Neuronal stem cell (in vitro differentiated cells): ENCODE measurements at regions not wholly inside any gene's neighbourhood (a gene's known extent, or its start where the extent isn't known, plus 50 kb on each side); places are given as distances from the start of the nearest gene placed in this dataset.

Source experiments
- DNase-seq: peaks from one replicate; pipeline ENCODE4 v3.0.0-alpha.2; 2013; ENCODE audit warnings: low spot score
- H2AFZ ChIP-seq: one replicate; pipeline ENCODE4 v1.6.1; 2013; ENCODE audit warnings: mild to moderate bottlenecking, low read length, inconsistent platforms
- H2AK5ac ChIP-seq: 2 replicates; pipeline ENCODE4 v1.6.1; 2013; ENCODE audit warnings: low read depth, mild to moderate bottlenecking, inconsistent platforms, low read length, moderate library complexity, mixed read lengths
- H2BK120ac ChIP-seq: 2 replicates; pipeline ENCODE4 v1.6.1; 2013; ENCODE audit warnings: low read depth, mild to moderate bottlenecking, inconsistent platforms, low read length, moderate library complexity, mixed read lengths
- H2BK12ac ChIP-seq: one replicate; pipeline ENCODE4 v1.6.1; 2013; ENCODE audit warnings: low read length, inconsistent platforms
- H2BK15ac ChIP-seq: 2 replicates; pipeline ENCODE4 v1.6.1; 2013; ENCODE audit warnings: mild to moderate bottlenecking, low read length, inconsistent platforms, mixed read lengths
- H2BK5ac ChIP-seq: one replicate; pipeline ENCODE4 v1.6.1; 2013; ENCODE audit warnings: inconsistent platforms, mild to moderate bottlenecking, low read length, moderate library complexity
- H3K14ac ChIP-seq: one replicate; pipeline ENCODE4 v1.6.1; 2013; ENCODE audit warnings: low read length, inconsistent platforms
- H3K18ac ChIP-seq: 2 replicates; pipeline ENCODE4 v1.6.1; 2013; ENCODE audit warnings: low read length, inconsistent platforms
- H3K23ac ChIP-seq: 2 replicates; pipeline ENCODE4 v1.6.1; 2013; ENCODE audit warnings: low read depth, mild to moderate bottlenecking, mixed read lengths, low read length, inconsistent platforms; ENCODE audit not compliant: poor library complexity
- H3K27ac ChIP-seq: replicated peaks from 3 replicates; pipeline ENCODE4 v1.5.1; 2013; ENCODE audit warnings: low read length, inconsistent platforms
- H3K27me3 ChIP-seq, 3 experiments: 2 replicates each; pipeline ENCODE4 v1.6.1; 2013; ENCODE audit warnings: low read length in 3 of 3, mild to moderate bottlenecking in 2 of 3, inconsistent platforms in 1 of 3, low read depth in 1 of 3, mixed read lengths in 1 of 3, moderate library complexity in 1 of 3; ENCODE audit not compliant: control insufficient read depth in 3 of 3, insufficient read depth in 3 of 3
- H3K36me3 ChIP-seq, 2 donors: replicated peaks in 1 of 2; 2 replicates each; pipeline ENCODE4 v1.6.1; 2013; ENCODE audit warnings: low read length in 2 of 2; ENCODE audit not compliant: control insufficient read depth in 2 of 2, insufficient read depth in 2 of 2
- H3K4ac ChIP-seq: 2 replicates; pipeline ENCODE4 v1.6.1; 2013; ENCODE audit warnings: inconsistent platforms, mild to moderate bottlenecking, low read length, moderate library complexity
- H3K4me1 ChIP-seq, 2 donors: 1 replicate in 1 of 2; 2 replicates in 1 of 2; pipeline ENCODE4 v1.6.1; 2013; ENCODE audit warnings: low read length in 2 of 2, low read depth in 1 of 2; ENCODE audit not compliant: control insufficient read depth in 2 of 2, insufficient read depth in 1 of 2
- H3K4me2 ChIP-seq: one replicate; pipeline ENCODE4 v1.6.1; 2013; ENCODE audit warnings: mild to moderate bottlenecking, low read length, inconsistent platforms; ENCODE audit not compliant: insufficient read depth, poor library complexity, severe bottlenecking
- H3K4me3 ChIP-seq, 2 donors: 2 replicates each; pipeline ENCODE4 v1.5.1; 2013; ENCODE audit warnings: low read length in 2 of 2, mild to moderate bottlenecking in 2 of 2, inconsistent platforms in 1 of 2, moderate library complexity in 1 of 2
- H3K79me1 ChIP-seq: one replicate; pipeline ENCODE4 v1.6.1; 2013; ENCODE audit warnings: low read depth, mild to moderate bottlenecking, inconsistent platforms, low read length, moderate library complexity
- H3K9ac ChIP-seq: one replicate; pipeline ENCODE4 v1.6.1; 2013; ENCODE audit warnings: mild to moderate bottlenecking, low read depth, low read length, inconsistent platforms; ENCODE audit not compliant: poor library complexity
- H3K9me3 ChIP-seq, 2 donors: replicated peaks in 1 of 2; 2 replicates each; pipeline versions ENCODE3 to v1.6.1; 2013; ENCODE audit warnings: low read length in 2 of 2, mild to moderate bottlenecking in 2 of 2, inconsistent platforms in 1 of 2, low read depth in 1 of 2, mixed read lengths in 1 of 2, moderate library complexity in 1 of 2; ENCODE audit not compliant: control insufficient read depth in 2 of 2, insufficient read depth in 1 of 2
- H4K8ac ChIP-seq: one replicate; pipeline ENCODE4 v1.6.1; 2013; ENCODE audit warnings: low read depth, mild to moderate bottlenecking, inconsistent platforms, low read length, moderate library complexity
- H4K91ac ChIP-seq: one replicate; pipeline ENCODE4 v1.6.1; 2013; ENCODE audit warnings: low read length, low read depth, mild to moderate bottlenecking, inconsistent platforms; ENCODE audit not compliant: poor library complexity
- WGBS, 2 donors: extraction: QIAGEN DNeasy Blood & Tissue Kit; methylation state at CpG; one replicate each; pipeline ENCODE4 v1.1.7; 2013; ENCODE audit warnings: missing lambda C conversion rate in 2 of 2, mixed read lengths in 1 of 2; ENCODE audit not compliant: insufficient read length in 2 of 2, insufficient replicate concordance in 1 of 2; ENCODE audit errors: extremely low coverage in 2 of 2; 5-methylcytosine and 5-hydroxymethylcytosine counted together

DNA sequence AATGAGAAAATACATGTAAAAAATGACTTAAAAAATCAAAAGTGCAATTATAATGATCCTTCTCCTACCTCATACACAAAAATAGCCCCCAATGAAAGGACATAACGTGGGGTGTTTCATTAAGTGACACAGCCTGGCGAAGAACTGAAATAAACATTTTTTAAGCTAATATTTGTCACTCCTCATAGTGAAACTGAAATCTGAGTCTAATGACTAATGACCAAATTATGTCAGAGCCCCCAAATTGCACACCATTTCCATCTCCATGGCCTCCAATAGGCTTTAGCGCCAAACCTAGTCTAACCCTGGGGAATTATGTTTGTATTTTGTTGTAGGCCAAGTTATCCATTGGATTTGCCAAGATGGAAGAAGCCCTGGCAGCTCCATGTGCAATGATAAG, 119.1 kb downstream of the WT1 start:
- Histone ChIP-seq H2BK120ac (no peak overlapping the region), H2AFZ (no peak overlapping the region), H4K91ac (no peak overlapping the region), H3K27me3 (no peaks in the 10 kb centered on the region), H3K27ac (no peak overlapping the region), H3K9ac (no peak overlapping the region), H3K9me3 (no peaks in the 10 kb centered on the region), H2AK5ac (no peak overlapping the region), H3K36me3 (no peaks in the 10 kb centered on the region), H3K4ac (no peak overlapping the region), H3K4me3 (no peak overlapping the region), H4K8ac (no peak overlapping the region), H2BK15ac (no peak overlapping the region), H3K79me1 (no peaks in the 10 kb centered on the region), H3K23ac (no peak overlapping the region), H2BK5ac (no peak overlapping the region), H3K4me1 (peaks cover 0 to 15% of the 10 kb centered on the region in 2 donors), H3K18ac (no peak overlapping the region), H3K14ac (no peak overlapping the region), H2BK12ac (no peak overlapping the region), H3K4me2 (no peak overlapping the region)
- DNase-seq: no peak
- no CpG with 5 or more reads among the region's 3 CpGs for WGBS, 2 donors

DNA sequence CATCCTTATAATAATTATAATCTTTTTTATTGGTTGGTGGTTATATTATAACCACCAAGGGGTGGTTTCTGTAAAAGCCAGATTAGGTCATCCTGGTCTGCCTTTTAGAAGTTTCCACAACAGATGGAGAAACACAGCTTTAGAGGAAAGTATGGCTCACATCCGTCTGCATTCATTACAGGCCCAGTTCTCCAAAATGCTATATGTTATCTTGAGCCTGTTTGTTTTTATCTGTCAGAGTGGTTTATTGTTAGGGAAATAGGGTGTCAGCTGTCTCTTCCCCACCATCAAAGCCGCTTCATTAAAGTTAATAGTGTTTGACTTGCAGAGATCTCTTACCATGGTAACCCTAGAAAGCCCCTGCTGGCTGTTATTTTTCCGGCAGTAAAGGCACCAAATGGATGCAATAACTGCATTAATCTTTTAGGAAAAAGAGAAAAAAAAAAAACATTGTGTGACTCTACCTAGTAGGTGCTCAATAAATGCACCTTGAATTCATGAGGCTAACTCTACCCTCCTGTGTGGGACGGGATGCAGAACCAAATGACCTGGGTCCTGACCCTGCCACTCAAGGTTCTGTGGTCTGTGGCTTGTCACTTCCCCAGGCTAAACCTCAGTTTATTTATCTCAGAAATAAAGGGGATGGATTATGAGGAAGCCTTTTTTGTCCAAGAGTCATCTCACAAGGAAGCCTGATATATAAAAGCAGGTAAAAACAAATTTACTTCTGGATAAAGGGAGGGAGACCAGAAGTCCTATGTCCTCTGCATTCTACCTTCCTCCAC, 118.3 kb downstream of the WT1 start:
- no peak overlapping the region for H3K4ac ChIP-seq
- no peak overlapping the region for H2BK5ac ChIP-seq
- no peak overlapping the region for H3K18ac ChIP-seq
- no peak overlapping the region for H2AK5ac ChIP-seq
- peaks cover 0 to 15% of the 10 kb centered on the region in 2 donors for H3K4me1 ChIP-seq
- no peak overlapping the region for H3K4me2 ChIP-seq
- H3K79me1 ChIP-seq: no peaks in the 10 kb centered on the region
- H3K23ac ChIP-seq: no peak overlapping the region
- H3K27ac ChIP-seq: no peak overlapping the region
- no peak overlapping the region for H3K9ac ChIP-seq
- no peak overlapping the region for H2BK15ac ChIP-seq
- no peak overlapping the region for H3K4me3 ChIP-seq
- H3K9me3 ChIP-seq: no peaks in the 10 kb centered on the region
- no peak overlapping the region for H4K91ac ChIP-seq
- no peak for DNase-seq
- H4K8ac ChIP-seq: no peak overlapping the region
- no peaks in the 10 kb centered on the region for H3K36me3 ChIP-seq
- no peak overlapping the region for H3K14ac ChIP-seq
- H2AFZ ChIP-seq: no peak overlapping the region
- no CpG with 5 or more reads among the region's 4 CpGs for WGBS, 2 donors
- H3K27me3 ChIP-seq: no peaks in the 10 kb centered on the region
- no peak overlapping the region for H2BK120ac ChIP-seq
- no peak overlapping the region for H2BK12ac ChIP-seq

DNA sequence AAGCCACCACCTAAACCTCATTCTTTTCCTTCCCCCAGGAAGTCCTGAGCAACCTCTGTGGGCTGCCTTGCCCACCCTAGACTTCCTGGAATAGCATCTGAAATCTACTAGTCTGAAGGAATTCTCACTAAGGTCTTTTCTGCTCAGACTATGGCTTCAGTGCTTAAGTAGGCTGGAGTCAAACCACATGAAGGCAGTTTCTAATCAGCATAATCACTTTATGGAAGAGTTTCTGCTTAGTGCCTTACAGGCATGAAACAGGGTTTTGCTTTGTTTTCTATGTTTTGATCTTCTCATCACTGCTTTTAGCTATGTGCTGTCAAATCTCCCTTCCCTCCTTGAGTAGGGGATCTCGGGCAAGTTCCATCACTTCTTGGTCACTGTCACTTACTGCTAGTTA, 117.7 kb downstream of the WT1 start:
- H3K18ac ChIP-seq: no peak overlapping the region
- H2BK5ac ChIP-seq: no peak overlapping the region
- H3K14ac ChIP-seq: no peak overlapping the region
- H3K4me3 ChIP-seq: no peak overlapping the region
- H2AK5ac ChIP-seq: no peak overlapping the region
- H3K27ac ChIP-seq: no peak overlapping the region
- no peak overlapping the region for H3K4ac ChIP-seq
- H2AFZ ChIP-seq: no peak overlapping the region
- no peak overlapping the region for H4K8ac ChIP-seq
- H2BK15ac ChIP-seq: no peak overlapping the region
- H2BK12ac ChIP-seq: no peak overlapping the region
- no peaks in the 10 kb centered on the region for H3K79me1 ChIP-seq
- peaks cover 0 to 15% of the 10 kb centered on the region in 2 donors for H3K4me1 ChIP-seq
- no peaks in the 10 kb centered on the region for H3K36me3 ChIP-seq
- H3K23ac ChIP-seq: no peak overlapping the region
- no peak overlapping the region for H4K91ac ChIP-seq
- H3K27me3 ChIP-seq: no peaks in the 10 kb centered on the region
- DNase-seq: no peak
- no peak overlapping the region for H2BK120ac ChIP-seq
- no peak overlapping the region for H3K9ac ChIP-seq
- no peaks in the 10 kb centered on the region for H3K9me3 ChIP-seq
- no CpG with 5 or more reads among the region's 1 CpG for WGBS, 2 donors
- no peak overlapping the region for H3K4me2 ChIP-seq

DNA sequence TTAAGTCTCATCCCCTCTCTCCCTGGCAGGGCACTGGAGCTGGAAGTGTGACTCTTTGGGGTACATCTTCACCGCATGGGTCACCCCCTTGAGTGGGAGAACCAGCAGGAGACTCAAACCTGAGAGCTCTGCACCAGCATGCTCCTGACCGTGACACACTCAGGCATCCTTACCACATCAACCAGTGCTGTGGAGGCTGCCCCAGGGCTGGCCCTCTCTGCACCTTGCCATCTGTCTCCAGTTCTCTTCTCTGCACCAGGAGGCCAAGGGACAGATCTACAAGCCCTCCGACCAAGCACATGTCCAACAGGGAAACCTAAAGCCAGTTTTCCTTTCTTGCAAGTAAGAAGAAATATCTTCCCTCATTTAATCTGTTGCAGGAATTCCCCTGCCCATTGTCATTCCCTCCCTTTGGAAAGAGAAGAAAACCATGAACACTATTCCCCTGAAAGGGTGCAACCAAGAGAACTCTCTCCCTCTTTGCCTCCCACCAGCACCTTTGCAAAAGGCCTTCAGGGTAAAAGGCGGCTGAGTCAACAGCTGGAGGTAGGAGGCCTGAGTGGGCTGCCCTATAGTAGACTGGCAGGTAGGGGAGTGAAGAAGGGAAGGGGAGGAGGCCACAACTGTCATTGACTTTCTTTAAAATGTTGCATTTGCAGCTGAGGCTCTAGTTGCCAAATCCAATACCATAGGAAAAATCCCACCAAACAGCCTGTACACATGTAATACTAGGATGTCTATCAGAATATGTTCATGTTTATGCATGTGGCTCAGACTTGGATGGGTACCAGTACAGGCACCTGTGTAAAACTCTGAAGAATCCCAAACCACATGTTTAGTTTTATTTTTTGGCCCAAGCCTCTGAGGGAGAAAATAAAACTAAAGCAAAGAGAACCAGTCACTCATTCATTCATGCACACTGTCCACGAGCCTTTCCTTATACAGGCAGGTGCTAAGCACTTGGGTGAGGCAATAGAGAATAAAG, 117.0 kb downstream of the WT1 start:
- no CpG with 5 or more reads among the region's 5 CpGs for WGBS, 2 donors
- no peaks in the 10 kb centered on the region for H3K79me1 ChIP-seq

More for the DNA sequence above, 117.0 kb downstream of the WT1 start:
- Histone ChIP-seq H2AFZ (no peak overlapping the region), H3K4me3 (no peak overlapping the region), H2BK15ac (no peak overlapping the region), H2BK5ac (no peak overlapping the region), H3K27ac (no peak overlapping the region), H3K14ac (no peak overlapping the region), H3K4me1 (peaks cover 0 to 11% of the 10 kb centered on the region in 2 donors), H3K9ac (no peak overlapping the region), H3K4ac (no peak overlapping the region), H3K4me2 (no peak overlapping the region), H2BK120ac (no peak overlapping the region), H2BK12ac (no peak overlapping the region), H3K18ac (no peak overlapping the region), H3K27me3 (no peaks in the 10 kb centered on the region), H3K23ac (no peak overlapping the region), H2AK5ac (no peak overlapping the region), H4K8ac (no peak overlapping the region), H3K36me3 (no peaks in the 10 kb centered on the region), H4K91ac (no peak overlapping the region), H3K9me3 (no peaks in the 10 kb centered on the region)
- DNase-seq: no peak
